ENCODE measurements at regions not wholly inside any gene's neighbourhood (a gene's known extent, or its start where the extent isn't known, plus 50 kb on each side); places are given as distances from the start of the nearest gene placed in this dataset.

GRCh38 chr13:107730813-107731212 lies 484.5 kb downstream of the LIG4 start:
- no peaks in the 10 kb centered on the region for H3K79me2 ChIP-seq (replicated peaks; ENCODE audit: insufficient read depth, low read length)
- no peaks in the 10 kb centered on the region for H3K27me3 ChIP-seq (ENCODE audit: insufficient read depth, low read depth, low read length)
- no peaks in the 10 kb centered on the region for H3K36me3 ChIP-seq (ENCODE audit: insufficient read depth, low read length)
- no peaks in the 10 kb centered on the region for H3K9me3 ChIP-seq (ENCODE audit: low read length)
- no peak overlapping the region for H2AFZ ChIP-seq (ENCODE audit: low read depth, low read length)
- H3K27ac ChIP-seq (ENCODE audit: low read length), result peak overlapping the region; percentile 15
- H4K20me1 ChIP-seq (ENCODE audit: insufficient read depth), result no peaks in the 10 kb centered on the region
- no peak overlapping the region for H3K4me3 ChIP-seq (ENCODE audit: low read length)
- TF ChIP-seq MXI1 (conservative IDR thresholded peaks at IDR 0.05; ENCODE audit: poor library complexity, severe bottlenecking) (no peak), POLR2AphosphoS5 (IDR thresholded peaks at IDR 0.05) (no peak), EZH2 (IDR thresholded peaks at IDR 0.05; ENCODE audit: borderline replicate concordance, insufficient read depth, low read length, poor library complexity, severe bottlenecking) (no peak), EP300 (conservative IDR thresholded peaks at IDR 0.05; ENCODE audit: poor library complexity, severe bottlenecking) (peak; percentile 32), SMC3 (conservative IDR thresholded peaks at IDR 0.05; ENCODE audit: poor library complexity) (no peak)
- TF ChIP-seq, protein P1, sequence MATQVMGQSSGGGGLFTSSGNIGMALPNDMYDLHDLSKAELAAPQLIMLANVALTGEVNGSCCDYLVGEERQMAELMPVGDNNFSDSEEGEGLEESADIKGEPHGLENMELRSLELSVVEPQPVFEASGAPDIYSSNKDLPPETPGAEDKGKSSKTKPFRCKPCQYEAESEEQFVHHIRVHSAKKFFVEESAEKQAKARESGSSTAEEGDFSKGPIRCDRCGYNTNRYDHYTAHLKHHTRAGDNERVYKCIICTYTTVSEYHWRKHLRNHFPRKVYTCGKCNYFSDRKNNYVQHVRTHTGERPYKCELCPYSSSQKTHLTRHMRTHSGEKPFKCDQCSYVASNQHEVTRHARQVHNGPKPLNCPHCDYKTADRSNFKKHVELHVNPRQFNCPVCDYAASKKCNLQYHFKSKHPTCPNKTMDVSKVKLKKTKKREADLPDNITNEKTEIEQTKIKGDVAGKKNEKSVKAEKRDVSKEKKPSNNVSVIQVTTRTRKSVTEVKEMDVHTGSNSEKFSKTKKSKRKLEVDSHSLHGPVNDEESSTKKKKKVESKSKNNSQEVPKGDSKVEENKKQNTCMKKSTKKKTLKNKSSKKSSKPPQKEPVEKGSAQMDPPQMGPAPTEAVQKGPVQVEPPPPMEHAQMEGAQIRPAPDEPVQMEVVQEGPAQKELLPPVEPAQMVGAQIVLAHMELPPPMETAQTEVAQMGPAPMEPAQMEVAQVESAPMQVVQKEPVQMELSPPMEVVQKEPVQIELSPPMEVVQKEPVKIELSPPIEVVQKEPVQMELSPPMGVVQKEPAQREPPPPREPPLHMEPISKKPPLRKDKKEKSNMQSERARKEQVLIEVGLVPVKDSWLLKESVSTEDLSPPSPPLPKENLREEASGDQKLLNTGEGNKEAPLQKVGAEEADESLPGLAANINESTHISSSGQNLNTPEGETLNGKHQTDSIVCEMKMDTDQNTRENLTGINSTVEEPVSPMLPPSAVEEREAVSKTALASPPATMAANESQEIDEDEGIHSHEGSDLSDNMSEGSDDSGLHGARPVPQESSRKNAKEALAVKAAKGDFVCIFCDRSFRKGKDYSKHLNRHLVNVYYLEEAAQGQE (IDR thresholded peaks at IDR 0.05; ENCODE audit: borderline replicate concordance), result peak; percentile 59
- H3K9me2 ChIP-seq (ENCODE audit: insufficient read depth, low read length), result no peaks in the 10 kb centered on the region
- H3K4me2 ChIP-seq (ENCODE audit: low read length), result no peak overlapping the region
- no peaks in the 10 kb centered on the region for H3F3A ChIP-seq (ENCODE audit: insufficient read depth, low read length, poor library complexity, severe bottlenecking)
- no peak overlapping the region for H3K9ac ChIP-seq (ENCODE audit: low read length)

GRCh38 chr13:107721125-107721869 lies 494.0 kb downstream of the LIG4 start:
- Histone ChIP-seq H3K9me2 (ENCODE audit: insufficient read depth, low read length) (no peaks in the 10 kb centered on the region), H3K9ac (ENCODE audit: low read length) (peak overlapping the region; percentile 58), H3K9me3 (ENCODE audit: low read length) (no peaks in the 10 kb centered on the region), H4K20me1 (ENCODE audit: insufficient read depth) (no peaks in the 10 kb centered on the region), H3K27me3 (ENCODE audit: insufficient read depth, low read depth, low read length) (no peaks in the 10 kb centered on the region), H3K36me3 (ENCODE audit: insufficient read depth, low read length) (no peaks in the 10 kb centered on the region), H3F3A (ENCODE audit: insufficient read depth, low read length, poor library complexity, severe bottlenecking) (peaks cover 4% of the 10 kb centered on the region), H3K4me2 (ENCODE audit: low read length) (peak overlapping the region; percentile 91), H3K79me2 (replicated peaks; ENCODE audit: insufficient read depth, low read length) (no peaks in the 10 kb centered on the region), H3K27ac (ENCODE audit: low read length) (peak overlapping the region; percentile 74), H3K4me3 (ENCODE audit: low read length) (peak overlapping the region; percentile 64), H2AFZ (ENCODE audit: low read depth, low read length) (no peak overlapping the region)
- TF ChIP-seq POLR2AphosphoS5 (IDR thresholded peaks at IDR 0.05), result peak; percentile 22
- no peak for TF ChIP-seq SMC3 (conservative IDR thresholded peaks at IDR 0.05; ENCODE audit: poor library complexity)
- peak; percentile 38 for TF ChIP-seq MXI1 (conservative IDR thresholded peaks at IDR 0.05; ENCODE audit: poor library complexity, severe bottlenecking)
- no peak for TF ChIP-seq EP300 (conservative IDR thresholded peaks at IDR 0.05; ENCODE audit: poor library complexity, severe bottlenecking)
- TF ChIP-seq EZH2 (IDR thresholded peaks at IDR 0.05; ENCODE audit: borderline replicate concordance, insufficient read depth, low read length, poor library complexity, severe bottlenecking), result no peak
- TF ChIP-seq CTCF (IDR thresholded peaks at IDR 0.05; ENCODE audit: poor library complexity, severe bottlenecking), result no peak
- TF ChIP-seq TAF1 (IDR thresholded peaks at IDR 0.05; ENCODE audit: low read depth), result no peak
- TF ChIP-seq RAD21 (conservative IDR thresholded peaks at IDR 0.05), result peak; percentile 18
- TF ChIP-seq, protein P1 (IDR thresholded peaks at IDR 0.05; ENCODE audit: borderline replicate concordance), result peak; percentile 27

Data from neural cell (in vitro differentiated cells).